Activated naive CD4-positive, alpha-beta T cell treated with anti-CD3 and anti-CD28 coated beads, Interleukin-2, amount 50 U/mL, for 24 hours (primary cell): ENCODE measurements at regions not wholly inside any gene's neighbourhood (a gene's known extent, or its start where the extent isn't known, plus 50 kb on each side); places are given as distances from the start of the nearest gene placed in this dataset.

Experiments used
- H3K27ac Mint-ChIP-seq: one replicate; pipeline ENCODE4 v1.8.0; 2021; ENCODE audit warnings: mild to moderate bottlenecking, mixed read lengths
- H3K27me3 Mint-ChIP-seq: one replicate; pipeline ENCODE4 v1.8.0; 2021; ENCODE audit warnings: mixed read lengths
- H3K36me3 Mint-ChIP-seq: one replicate; pipeline ENCODE4 v1.8.0; 2021; ENCODE audit warnings: mixed read lengths
- H3K4me1 Mint-ChIP-seq: one replicate; pipeline ENCODE4 v1.8.0; 2021; ENCODE audit warnings: mixed read lengths
- H3K4me3 Mint-ChIP-seq: one replicate; pipeline ENCODE4 v1.8.0; 2021; ENCODE audit warnings: mild to moderate bottlenecking, mixed read lengths
- H3K9me3 Mint-ChIP-seq: one replicate; pipeline ENCODE4 v1.8.0; 2021; ENCODE audit warnings: mixed read lengths

DNA sequence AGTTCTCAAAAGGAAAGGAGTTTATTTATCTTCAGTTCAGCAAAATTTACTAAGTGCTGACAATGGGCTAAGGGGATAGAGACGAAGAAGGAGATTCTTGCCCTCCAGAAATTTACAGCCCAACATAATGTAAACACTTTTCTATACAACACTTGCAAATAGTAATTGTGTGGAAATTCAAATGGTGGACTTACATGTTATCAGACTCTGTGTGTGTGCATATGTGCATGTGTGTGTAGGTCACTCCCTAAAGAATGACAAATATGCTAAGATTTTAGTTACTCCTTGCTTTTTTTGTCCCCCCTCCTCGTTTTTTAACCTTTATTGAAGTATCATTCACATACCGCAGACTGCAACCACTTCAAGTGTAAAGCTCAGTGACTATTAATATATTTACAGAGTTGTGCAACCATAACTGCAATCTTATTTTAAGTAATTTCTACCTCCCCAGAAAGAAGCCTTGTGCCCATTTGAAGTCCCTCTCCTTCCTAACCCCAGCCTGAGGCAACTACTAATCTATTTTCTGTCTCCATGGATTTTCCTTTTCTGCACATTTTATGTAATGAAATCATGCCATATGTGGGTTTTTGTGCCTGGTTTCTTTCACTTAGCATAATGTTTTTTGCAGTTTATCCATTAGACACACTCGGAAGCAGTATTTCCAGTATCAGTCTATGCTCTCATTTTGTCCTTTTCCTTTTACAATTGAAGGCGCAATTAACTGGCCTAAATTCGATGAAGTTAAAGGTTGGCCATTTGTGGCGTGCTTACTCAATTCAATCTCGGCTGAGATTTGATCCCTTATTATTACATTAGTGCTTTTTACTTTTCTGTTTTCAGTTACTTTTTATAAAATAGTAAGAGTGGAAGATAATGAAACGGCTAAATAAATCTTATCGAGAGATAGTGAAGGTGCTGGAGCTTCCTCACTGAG lies 318.4 kb downstream of the HAPSTR1 start:
- Mint-ChIP-seq H3K4me1 (no peaks in the 10 kb centered on the region), H3K36me3 (no peaks in the 10 kb centered on the region), H3K27ac (no peak overlapping the region), H3K9me3 (no peaks in the 10 kb centered on the region), H3K4me3 (no peak overlapping the region), H3K27me3 (no peaks in the 10 kb centered on the region)

DNA sequence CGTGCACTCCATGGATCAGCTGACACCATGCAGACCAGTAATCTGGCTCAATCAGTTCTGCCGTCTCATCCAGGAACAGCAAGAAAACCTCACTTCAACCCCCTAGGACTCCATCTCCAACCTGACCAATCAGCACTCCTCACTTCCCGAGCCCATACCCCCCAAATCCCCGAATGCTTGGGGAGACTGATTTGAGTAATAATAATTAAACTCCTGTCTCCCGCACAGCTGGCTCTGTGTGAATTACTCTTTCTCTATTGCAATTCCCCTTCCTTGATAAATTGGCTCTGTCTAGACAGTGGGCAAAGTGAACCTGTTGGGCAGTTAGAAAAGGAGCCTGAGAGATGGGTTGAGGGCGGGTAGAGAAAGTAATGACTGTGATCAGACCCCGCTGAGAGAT lies 320.0 kb downstream of the HAPSTR1 start:
- no peaks in the 10 kb centered on the region for H3K4me1 Mint-ChIP-seq
- no peaks in the 10 kb centered on the region for H3K36me3 Mint-ChIP-seq
- H3K9me3 Mint-ChIP-seq: peaks cover 4% of the 10 kb centered on the region

DNA sequence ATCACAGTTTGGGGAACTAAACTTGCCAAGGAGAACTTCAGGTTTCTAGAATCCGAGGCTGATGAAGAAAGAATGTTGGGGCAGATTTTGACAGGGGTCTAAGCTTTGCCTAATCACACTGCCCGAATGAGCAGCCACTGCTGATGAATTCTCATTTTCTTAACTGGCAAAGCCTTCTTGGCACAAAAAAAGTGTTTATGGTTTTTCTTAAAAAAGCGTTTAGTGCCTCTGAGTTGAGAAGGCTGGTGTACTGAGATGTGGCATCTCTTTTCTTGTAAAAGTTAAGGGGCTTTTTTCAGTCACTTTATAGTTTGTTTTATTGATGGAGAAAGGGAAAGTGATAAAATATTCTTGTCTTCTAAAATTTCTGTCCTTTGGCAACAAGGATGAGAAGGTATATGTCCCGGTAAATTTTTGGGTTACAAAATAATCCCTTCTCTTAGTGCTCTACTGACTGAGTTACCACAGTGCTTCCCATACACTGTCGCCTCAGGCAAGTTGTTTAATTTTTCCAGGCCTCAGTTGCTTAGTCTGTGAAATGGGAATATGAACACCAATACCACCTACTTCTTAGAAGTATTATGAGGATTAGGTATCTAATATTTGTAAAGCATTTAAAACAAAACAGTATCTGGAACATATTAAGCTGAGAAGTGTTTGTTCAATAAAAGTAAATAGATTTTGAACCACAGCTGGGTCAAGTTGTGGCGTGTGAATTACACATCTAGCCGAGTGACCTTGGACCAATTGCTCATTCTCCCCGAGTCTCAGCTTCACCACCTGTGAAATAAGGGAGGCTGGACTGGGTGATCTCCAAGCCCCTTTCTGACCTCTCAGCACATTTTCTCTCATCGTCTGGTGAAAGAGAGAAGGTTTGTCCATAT lies 320.8 kb downstream of the HAPSTR1 start:
- peaks cover 5% of the 10 kb centered on the region for H3K9me3 Mint-ChIP-seq
- H3K27me3 Mint-ChIP-seq: peaks cover 2% of the 10 kb centered on the region
- no peaks in the 10 kb centered on the region for H3K36me3 Mint-ChIP-seq
- no peak overlapping the region for H3K27ac Mint-ChIP-seq
- H3K4me3 Mint-ChIP-seq: no peak overlapping the region
- no peaks in the 10 kb centered on the region for H3K4me1 Mint-ChIP-seq

More for the DNA sequence above, 320.0 kb downstream of the HAPSTR1 start:
- Mint-ChIP-seq H3K27me3 (peaks cover 2% of the 10 kb centered on the region), H3K27ac (no peak overlapping the region), H3K4me3 (no peak overlapping the region)

DNA sequence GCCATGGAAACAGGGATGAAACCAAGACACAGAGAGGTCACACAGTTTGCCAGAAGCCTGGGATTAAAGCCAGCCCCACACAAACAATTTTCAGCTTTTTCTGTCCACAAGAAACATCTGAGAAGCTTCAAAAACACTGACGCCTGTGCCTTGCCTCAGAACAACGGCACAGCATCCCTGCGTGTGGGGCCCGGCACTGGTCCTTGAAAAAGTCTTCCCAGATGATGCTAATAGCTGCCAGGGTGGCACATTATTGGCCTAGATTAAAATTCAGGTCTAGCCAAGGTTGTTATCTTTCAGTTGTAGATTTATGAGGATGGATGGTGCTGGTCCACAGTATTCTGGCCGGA lies 321.4 kb downstream of the HAPSTR1 start:
- H3K9me3 Mint-ChIP-seq: peaks cover 5% of the 10 kb centered on the region
- no peaks in the 10 kb centered on the region for H3K4me1 Mint-ChIP-seq
- no peak overlapping the region for H3K27ac Mint-ChIP-seq
- H3K27me3 Mint-ChIP-seq: peaks cover 2% of the 10 kb centered on the region
- H3K36me3 Mint-ChIP-seq: no peaks in the 10 kb centered on the region
- H3K4me3 Mint-ChIP-seq: no peak overlapping the region

DNA sequence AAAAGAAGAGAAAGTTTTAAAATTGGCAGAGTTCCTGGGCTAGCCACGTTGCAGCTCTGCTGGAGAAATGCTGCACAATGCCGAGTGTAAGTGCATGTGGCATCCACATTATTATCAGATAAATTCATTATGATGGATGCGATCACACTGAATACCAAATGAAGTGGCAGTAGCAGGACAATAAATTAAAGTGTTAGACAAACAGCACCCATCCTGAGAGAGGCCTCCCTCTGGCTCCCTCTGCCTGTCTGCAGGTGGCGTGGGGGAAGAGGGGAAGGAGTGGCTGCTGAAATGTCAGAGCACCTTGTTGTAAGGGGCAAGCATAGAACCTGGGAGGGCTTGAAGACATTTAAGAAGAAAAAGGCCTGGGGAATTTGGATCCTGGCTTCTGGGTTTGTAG lies 324.1 kb downstream of the HAPSTR1 start:
- Mint-ChIP-seq H3K4me3 (no peak overlapping the region), H3K27me3 (peaks cover 2% of the 10 kb centered on the region), H3K36me3 (peaks cover 2% of the 10 kb centered on the region), H3K9me3 (peaks cover 5% of the 10 kb centered on the region), H3K27ac (no peak overlapping the region), H3K4me1 (no peaks in the 10 kb centered on the region)

DNA sequence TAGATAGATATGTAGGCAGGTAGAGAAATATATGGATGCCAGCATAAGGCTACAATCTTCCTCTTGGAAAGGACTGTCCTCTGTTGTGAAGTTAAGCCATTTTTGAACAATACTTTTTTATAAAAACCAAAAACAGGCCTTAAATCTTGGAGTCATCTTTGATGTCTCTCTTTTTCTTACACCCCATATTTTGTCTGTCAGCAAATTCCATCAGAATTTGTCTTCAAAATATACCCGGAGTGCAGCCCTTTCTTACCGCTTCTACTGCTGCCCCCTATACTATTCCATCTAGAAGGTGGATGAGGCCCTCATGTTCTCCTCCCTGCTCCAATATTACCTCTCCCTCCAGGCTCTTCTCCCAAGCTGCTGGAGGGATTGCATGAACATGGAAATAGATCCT lies 326.5 kb downstream of the HAPSTR1 start:
- Mint-ChIP-seq H3K9me3 (peaks cover 5% of the 10 kb centered on the region), H3K27ac (no peak overlapping the region), H3K4me3 (no peak overlapping the region), H3K4me1 (no peaks in the 10 kb centered on the region), H3K36me3 (peaks cover 2% of the 10 kb centered on the region), H3K27me3 (peaks cover 2% of the 10 kb centered on the region)

DNA sequence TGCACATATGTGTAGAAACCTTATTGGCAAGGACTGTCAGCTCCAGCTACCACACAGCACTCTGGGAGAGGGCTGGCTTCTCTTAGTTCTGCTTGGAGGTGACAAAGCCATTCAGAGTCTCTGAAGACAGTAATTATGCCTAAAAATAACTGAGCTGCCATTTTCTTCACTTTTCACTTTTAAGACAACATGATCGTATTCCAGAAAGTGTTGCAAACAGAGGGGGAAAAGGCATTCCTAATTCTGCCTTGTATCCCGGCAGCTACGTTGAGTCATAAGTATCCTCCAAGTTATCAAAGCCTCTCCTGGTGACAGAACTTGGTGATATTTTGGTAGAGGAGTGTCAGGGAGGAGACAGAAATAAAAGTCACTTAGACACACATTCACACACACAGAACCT lies 327.7 kb downstream of the HAPSTR1 start:
- Mint-ChIP-seq H3K27me3 (peaks cover 2% of the 10 kb centered on the region), H3K27ac (no peak overlapping the region), H3K9me3 (peaks cover 5% of the 10 kb centered on the region), H3K4me3 (no peak overlapping the region), H3K4me1 (no peaks in the 10 kb centered on the region), H3K36me3 (peaks cover 2% of the 10 kb centered on the region)

DNA sequence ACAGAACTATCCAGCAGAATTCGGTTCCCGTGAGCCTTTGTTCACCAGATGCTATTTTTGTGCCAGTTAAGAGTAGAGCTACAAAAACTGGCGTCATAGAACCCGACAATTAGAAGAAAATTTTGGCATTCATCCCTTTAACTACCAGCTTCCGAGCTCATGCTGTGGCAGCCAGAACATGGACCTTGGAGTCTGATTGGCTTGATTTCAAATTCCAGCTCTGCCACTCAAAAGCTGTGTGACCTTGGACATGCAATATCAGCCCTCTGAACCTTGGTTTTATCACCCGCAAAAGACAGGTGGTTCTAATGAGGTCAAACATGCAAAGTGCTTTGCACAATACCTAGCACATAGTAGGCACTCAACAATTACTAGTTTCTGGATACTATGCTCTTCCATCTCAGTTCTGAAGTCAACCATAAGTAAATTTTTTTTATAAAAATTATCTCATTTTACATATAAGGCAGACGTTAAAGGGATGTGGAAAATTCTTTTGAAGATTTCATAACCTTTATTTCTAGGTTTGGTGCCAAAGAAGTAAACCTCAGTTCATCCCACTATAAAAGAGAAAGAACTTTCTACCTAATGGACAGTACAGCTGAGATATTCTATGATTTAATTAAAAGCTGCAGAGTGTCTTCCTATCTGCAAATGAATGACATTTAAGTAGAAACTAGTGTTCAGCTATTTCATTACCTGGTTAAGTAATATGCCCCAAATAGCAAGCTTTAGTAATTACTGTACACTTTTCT lies 331.5 kb downstream of the HAPSTR1 start:
- Mint-ChIP-seq H3K27ac (no peak overlapping the region), H3K36me3 (peaks cover 2% of the 10 kb centered on the region), H3K4me3 (no peak overlapping the region), H3K9me3 (no peaks in the 10 kb centered on the region), H3K4me1 (no peaks in the 10 kb centered on the region), H3K27me3 (no peaks in the 10 kb centered on the region)

DNA sequence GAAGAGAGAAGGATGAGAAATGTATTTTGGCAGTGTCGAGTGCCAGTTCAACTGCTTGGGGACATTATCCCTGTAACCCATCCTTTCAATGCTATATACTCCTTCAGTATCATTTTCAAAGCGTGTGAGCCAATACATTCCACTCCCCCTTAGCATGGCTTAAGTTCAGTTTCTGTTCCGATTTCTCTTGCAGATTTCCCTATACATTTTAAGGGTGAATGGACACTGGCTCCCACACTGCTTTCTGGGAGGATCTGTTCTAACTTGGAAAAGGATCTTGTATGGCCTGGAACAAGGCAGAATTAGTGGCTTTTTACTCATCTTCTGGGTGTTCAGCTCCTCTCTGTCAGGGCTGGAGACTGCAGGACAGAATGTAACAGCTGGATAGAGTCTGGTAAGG lies 333.8 kb downstream of the HAPSTR1 start:
- Mint-ChIP-seq H3K27me3 (no peaks in the 10 kb centered on the region), H3K4me3 (no peak overlapping the region), H3K27ac (no peak overlapping the region), H3K9me3 (no peaks in the 10 kb centered on the region), H3K36me3 (no peaks in the 10 kb centered on the region), H3K4me1 (no peaks in the 10 kb centered on the region)

DNA sequence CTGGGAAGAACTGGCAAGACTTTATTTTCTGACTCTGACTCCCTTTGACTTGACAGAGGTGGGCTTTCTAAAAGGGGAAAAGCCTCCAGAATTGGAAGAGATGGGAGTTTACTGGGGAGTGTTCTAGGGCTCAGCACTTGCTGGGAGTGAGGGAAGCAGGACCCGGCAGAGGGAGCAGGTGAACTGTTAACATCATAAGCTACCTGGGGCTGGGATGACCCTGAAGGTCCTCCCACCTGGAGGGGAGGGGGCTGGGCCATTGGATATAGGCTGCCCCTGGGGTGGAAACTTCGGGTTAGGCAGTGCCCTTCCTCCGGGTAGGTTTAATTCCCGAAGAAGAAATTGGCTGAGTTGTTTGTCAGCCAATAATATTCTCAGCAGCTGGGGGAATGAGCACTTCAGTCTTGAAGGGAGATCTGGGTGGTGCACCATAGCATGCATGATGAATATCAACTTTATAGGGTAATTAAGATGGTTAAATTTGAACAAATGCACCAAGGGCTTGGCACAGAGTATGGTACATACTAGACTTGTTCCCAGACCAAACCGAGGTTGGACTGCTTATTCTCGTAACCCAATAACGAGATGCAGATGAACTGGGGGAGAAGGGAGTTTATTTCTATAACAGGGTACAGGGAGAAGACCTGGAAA lies 337.0 kb downstream of the HAPSTR1 start:
- no peaks in the 10 kb centered on the region for H3K9me3 Mint-ChIP-seq
- no peak overlapping the region for H3K4me3 Mint-ChIP-seq
- H3K27me3 Mint-ChIP-seq: peaks cover 2% of the 10 kb centered on the region
- no peaks in the 10 kb centered on the region for H3K4me1 Mint-ChIP-seq
- no peaks in the 10 kb centered on the region for H3K36me3 Mint-ChIP-seq
- no peak overlapping the region for H3K27ac Mint-ChIP-seq

DNA sequence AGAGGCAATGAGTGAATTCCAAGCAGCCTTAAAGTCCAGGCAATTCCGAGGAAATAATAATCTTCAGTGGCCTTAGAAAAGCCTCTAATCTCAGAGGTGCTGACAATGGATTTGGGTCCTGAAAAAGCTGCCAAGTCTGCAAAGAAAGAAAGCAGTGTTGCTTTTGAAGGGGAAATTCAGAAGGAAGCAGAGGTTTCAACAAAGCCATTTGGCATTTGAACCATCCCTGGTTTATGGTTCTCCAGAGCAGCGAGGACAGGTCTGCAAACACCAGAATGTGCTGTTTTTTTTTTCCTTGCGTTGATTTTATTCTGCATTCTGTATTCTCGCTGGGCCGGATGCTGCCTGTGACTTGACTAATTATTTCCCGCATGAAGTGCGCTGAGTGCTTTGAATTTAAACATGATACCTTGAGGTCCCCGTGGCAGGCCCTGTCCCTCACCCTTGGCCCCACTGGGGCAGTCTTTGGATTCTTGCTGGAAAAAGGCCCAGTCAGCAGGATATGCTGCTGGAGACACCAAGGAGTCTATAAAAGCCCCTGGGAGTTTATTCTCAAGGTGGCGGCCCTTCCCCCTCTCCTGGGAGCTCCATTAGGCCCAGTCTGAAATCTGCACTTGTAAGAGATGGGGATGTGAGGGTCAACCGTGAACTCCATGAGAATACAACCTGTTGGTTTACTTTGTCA lies 338.3 kb downstream of the HAPSTR1 start:
- H3K36me3 Mint-ChIP-seq: no peaks in the 10 kb centered on the region
- no peak overlapping the region for H3K4me3 Mint-ChIP-seq
- no peak overlapping the region for H3K27ac Mint-ChIP-seq
- no peaks in the 10 kb centered on the region for H3K4me1 Mint-ChIP-seq
- peaks cover 2% of the 10 kb centered on the region for H3K27me3 Mint-ChIP-seq
- H3K9me3 Mint-ChIP-seq: no peaks in the 10 kb centered on the region

DNA sequence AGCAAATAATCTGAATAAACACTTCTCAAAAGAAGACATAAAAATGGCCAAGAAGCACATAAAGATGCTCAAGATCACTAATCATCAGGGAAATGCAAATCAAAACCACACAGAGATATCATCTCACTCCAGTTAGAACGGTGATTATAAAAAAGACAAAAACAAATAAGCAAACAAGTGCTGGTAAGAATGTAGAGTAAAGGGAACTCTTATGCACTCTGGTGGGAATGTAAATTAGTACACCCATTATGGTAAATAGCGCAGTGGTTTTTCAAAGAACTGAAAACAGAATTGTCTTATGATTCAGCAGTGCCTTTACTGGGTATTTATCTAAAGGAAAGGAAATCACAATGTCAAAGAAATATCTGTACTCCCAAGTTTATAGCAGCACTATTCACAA lies 343.2 kb downstream of the HAPSTR1 start:
- H3K9me3 Mint-ChIP-seq: no peaks in the 10 kb centered on the region
- no peak overlapping the region for H3K27ac Mint-ChIP-seq
- no peaks in the 10 kb centered on the region for H3K4me1 Mint-ChIP-seq
- H3K27me3 Mint-ChIP-seq: peaks cover 2% of the 10 kb centered on the region
- no peaks in the 10 kb centered on the region for H3K36me3 Mint-ChIP-seq
- H3K4me3 Mint-ChIP-seq: no peak overlapping the region

DNA sequence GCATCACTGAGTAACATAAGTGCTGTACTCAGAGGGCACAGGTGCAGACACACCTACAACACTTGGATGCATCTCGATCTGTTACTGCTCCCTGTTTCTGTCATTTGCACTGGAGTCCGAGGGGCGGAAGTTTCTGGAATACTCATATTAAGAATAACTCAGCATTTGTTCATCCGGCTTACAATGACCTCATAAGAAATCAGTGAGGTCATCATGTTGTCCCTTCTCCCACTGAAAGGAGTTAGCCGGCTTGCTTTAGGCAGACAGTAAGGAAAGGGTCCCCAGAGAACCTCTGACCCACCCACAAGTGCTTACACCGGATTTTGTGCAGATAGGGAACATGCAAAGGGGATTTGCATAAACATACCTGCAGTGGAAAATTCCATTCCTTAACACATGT lies 344.7 kb downstream of the HAPSTR1 start:
- H3K9me3 Mint-ChIP-seq: no peaks in the 10 kb centered on the region
- no peak overlapping the region for H3K4me3 Mint-ChIP-seq
- peaks cover 2% of the 10 kb centered on the region for H3K27me3 Mint-ChIP-seq
- no peak overlapping the region for H3K27ac Mint-ChIP-seq
- H3K4me1 Mint-ChIP-seq: no peaks in the 10 kb centered on the region
- H3K36me3 Mint-ChIP-seq: no peaks in the 10 kb centered on the region

DNA sequence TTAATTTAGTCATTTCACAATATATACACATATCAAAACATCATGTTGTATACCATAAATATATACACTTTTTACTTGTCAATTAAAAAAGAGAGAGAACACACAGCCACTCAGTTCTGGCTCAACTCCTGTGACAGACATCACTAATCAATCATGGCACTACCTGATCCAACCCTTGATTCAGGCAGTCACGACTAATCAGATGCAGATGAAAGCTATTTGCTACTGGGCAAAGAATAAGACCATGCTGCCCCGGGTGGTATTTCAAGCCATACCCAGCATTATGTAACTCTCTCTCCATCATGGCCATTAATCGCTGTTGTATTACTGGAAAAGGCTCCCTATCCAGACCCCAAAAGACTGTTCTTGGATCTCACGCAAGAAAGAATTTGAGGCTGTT lies 345.7 kb downstream of the HAPSTR1 start:
- H3K9me3 Mint-ChIP-seq: no peaks in the 10 kb centered on the region
- H3K27me3 Mint-ChIP-seq: peaks cover 2% of the 10 kb centered on the region
- no peaks in the 10 kb centered on the region for H3K36me3 Mint-ChIP-seq
- no peaks in the 10 kb centered on the region for H3K4me1 Mint-ChIP-seq
- H3K27ac Mint-ChIP-seq: no peak overlapping the region
- H3K4me3 Mint-ChIP-seq: no peak overlapping the region

DNA sequence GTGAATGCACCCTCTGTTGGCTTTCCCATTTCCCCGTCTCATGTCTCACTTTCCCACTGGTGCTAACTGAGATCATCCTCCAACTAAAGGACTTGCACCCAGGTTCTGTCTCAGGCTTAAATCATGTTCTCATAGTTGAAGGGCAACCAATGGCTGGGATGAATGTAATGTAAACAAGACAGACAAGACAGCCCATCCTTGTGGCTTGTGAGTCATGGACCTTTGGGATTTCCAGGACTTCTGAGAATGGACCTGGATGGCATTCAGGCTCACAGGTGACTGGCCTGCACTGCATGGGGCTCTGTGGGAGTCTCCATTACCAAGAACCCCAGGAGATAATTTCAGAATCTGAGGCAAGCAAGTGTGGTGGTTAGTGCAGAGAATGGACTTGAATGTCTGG lies 347.5 kb downstream of the HAPSTR1 start:
- Mint-ChIP-seq H3K9me3 (no peaks in the 10 kb centered on the region), H3K4me3 (no peak overlapping the region)

More for the DNA sequence above, 347.5 kb downstream of the HAPSTR1 start:
- no peaks in the 10 kb centered on the region for H3K27me3 Mint-ChIP-seq
- H3K27ac Mint-ChIP-seq: no peak overlapping the region
- H3K36me3 Mint-ChIP-seq: no peaks in the 10 kb centered on the region
- no peaks in the 10 kb centered on the region for H3K4me1 Mint-ChIP-seq
